Dermis blood vessel endothelial cell (primary cell): ENCODE measurements at regions not wholly inside any gene's neighbourhood (a gene's known extent, or its start where the extent isn't known, plus 50 kb on each side); places are given as distances from the start of the nearest gene placed in this dataset.
A peak's percentile ranks its signal among the peaks of the same experiment; 100 is the strongest.

Source experiments
- DNase-seq: peaks from one replicate; pipeline ENCODE4 v3.0.0; 2010

- no peak for DNase-seq
Observed at GRCh38 chr14:84401631-84402030, 1128.3 kb upstream of the FLRT2 start.

GRCh38 chr14:84403585-84403984, 1126.4 kb upstream of the FLRT2 start:
- no peak for DNase-seq

GRCh38 chr14:84404246-84404645, 1125.7 kb upstream of the FLRT2 start:
- DNase-seq = no peak

- DNase-seq = no peak
Observed at GRCh38 chr14:84409435-84409834, 1120.5 kb upstream of the FLRT2 start.

GRCh38 chr14:84410344-84410743, 1119.6 kb upstream of the FLRT2 start:
- DNase-seq = no peak

GRCh38 chr14:84420221-84420620, 1109.7 kb upstream of the FLRT2 start:
- no peak for DNase-seq

GRCh38 chr14:84421621-84422020, 1108.3 kb upstream of the FLRT2 start:
- DNase-seq = no peak

GRCh38 chr14:84425968-84426367, 1104.0 kb upstream of the FLRT2 start:
- DNase-seq = no peak

- DNase-seq = no peak
Observed at GRCh38 chr14:84432676-84433075, 1097.3 kb upstream of the FLRT2 start.

GRCh38 chr14:84433961-84434360, 1096.0 kb upstream of the FLRT2 start:
- DNase-seq = no peak

GRCh38 chr14:84435820-84436324, 1094.1 kb upstream of the FLRT2 start:
- DNase-seq = no peak

- no peak for DNase-seq
Observed at GRCh38 chr14:84436528-84436927, 1093.4 kb upstream of the FLRT2 start.

- peak; percentile 82 for DNase-seq
Observed at GRCh38 chr14:84442521-84442920, 1087.4 kb upstream of the FLRT2 start.

- DNase-seq = no peak
Observed at GRCh38 chr14:84445486-84445885, 1084.5 kb upstream of the FLRT2 start.

- no peak for DNase-seq
Observed at GRCh38 chr14:84446250-84446649, 1083.7 kb upstream of the FLRT2 start.

GRCh38 chr14:84453307-84453950, 1076.5 kb upstream of the FLRT2 start:
- peak; percentile 17 for DNase-seq

- no peak for DNase-seq
Observed at GRCh38 chr14:84454114-84454513, 1075.8 kb upstream of the FLRT2 start.

- no peak for DNase-seq
Observed at GRCh38 chr14:84456946-84457345, 1073.0 kb upstream of the FLRT2 start.

- DNase-seq = no peak
Observed at GRCh38 chr14:84458881-84459280, 1071.1 kb upstream of the FLRT2 start.

GRCh38 chr14:84465880-84466279, 1064.1 kb upstream of the FLRT2 start:
- DNase-seq = no peak

- no peak for DNase-seq
Observed at GRCh38 chr14:84468153-84468552, 1061.8 kb upstream of the FLRT2 start.

GRCh38 chr14:84477996-84478395, 1051.9 kb upstream of the FLRT2 start:
- no peak for DNase-seq

- DNase-seq = peak; percentile 72
Observed at GRCh38 chr14:84482256-84483071, 1047.5 kb upstream of the FLRT2 start.

- peak; percentile 40 for DNase-seq
Observed at GRCh38 chr14:84483072-84483420, 1046.9 kb upstream of the FLRT2 start.
